OCI-LY7 (cell line): ENCODE measurements at regions not wholly inside any gene's neighbourhood (a gene's known extent, or its start where the extent isn't known, plus 50 kb on each side); places are given as distances from the start of the nearest gene placed in this dataset.

Experiments
- CTCF ChIP-seq: fragments of 200-600 bp; sonication (generic); conservative IDR thresholded peaks from 2 replicates; pipeline ENCODE4 v1.5.1; 2014; ENCODE audit warnings: mild to moderate bottlenecking, antibody characterized with exemption, low read length, moderate library complexity, mixed read lengths
- EZH2phosphoT487 ChIP-seq: fragments of 200-600 bp; sonication (generic); IDR thresholded peaks from 2 replicates; pipeline ENCODE4 v1.6.1; 2018; ENCODE audit warnings: low read depth, borderline replicate concordance, mild to moderate bottlenecking, mixed run types, antibody characterized with exemption, low read length, moderate library complexity, mixed read lengths

GRCh38 chr15:81740416-81740815, 305.4 kb downstream of the MEX3B start:
- TF ChIP-seq CTCF (no peak), EZH2phosphoT487 (no peak)
